ENCODE measurements at regions not wholly inside any gene's neighbourhood (a gene's known extent, or its start where the extent isn't known, plus 50 kb on each side); places are given as distances from the start of the nearest gene placed in this dataset.

GRCh38 chr12:34205401-34205800 is 183.1 kb downstream of the ALG10 start:
- CTCF ChIA-PET: no interaction called here
- POLR2A ChIA-PET (ENCODE audit: unreplicated experiment): no interaction called here
- intact Hi-C loops (cut with micrococcal nuclease; ENCODE audit: unreplicated experiment): no loop called here
- no peak overlapping the region for H3K4me2 ChIP-seq
- no peaks in the 10 kb centered on the region for H3K9me3 ChIP-seq (ENCODE audit: insufficient read depth, low read depth)
- H2AFZ ChIP-seq: no peak overlapping the region
- DNase-seq: no peak
- H3K27me3 ChIP-seq (ENCODE audit: insufficient read depth, low read depth): peaks cover 28% of the 10 kb centered on the region
- no peaks in the 10 kb centered on the region for H3K79me2 ChIP-seq (ENCODE audit: low read depth)
- no peaks in the 10 kb centered on the region for H3F3A ChIP-seq (ENCODE audit: insufficient read depth, low read depth)
- no TSS peak for BruUV-seq (replicated peaks)
- no peak for TF ChIP-seq EZH2 (IDR thresholded peaks at IDR 0.05; ENCODE audit: low read depth)
- TF ChIP-seq CTCF (conservative IDR thresholded peaks at IDR 0.05): no peak
- no peak overlapping the region for H3K27ac ChIP-seq
- H3K4me1 ChIP-seq (replicated peaks; ENCODE audit: insufficient read depth): no peaks in the 10 kb centered on the region
- no peaks in the 10 kb centered on the region for H3K9me2 ChIP-seq (ENCODE audit: insufficient read depth)
- no peaks in the 10 kb centered on the region for H3K36me3 ChIP-seq (ENCODE audit: low read depth)
- H4K20me1 ChIP-seq (ENCODE audit: insufficient read depth): no peaks in the 10 kb centered on the region
- no peak overlapping the region for H3K4me3 ChIP-seq

- DNase-seq: no peak
- no peak overlapping the region for H3K4me3 ChIP-seq
- H3K9me3 ChIP-seq (ENCODE audit: insufficient read depth, low read depth): no peaks in the 10 kb centered on the region
- peaks cover 28% of the 10 kb centered on the region for H3K27me3 ChIP-seq (ENCODE audit: insufficient read depth, low read depth)
- no peaks in the 10 kb centered on the region for H4K20me1 ChIP-seq (ENCODE audit: insufficient read depth)
- no peaks in the 10 kb centered on the region for H3K4me1 ChIP-seq (replicated peaks; ENCODE audit: insufficient read depth)
- no peak overlapping the region for H2AFZ ChIP-seq
- ChIA-PET CTCF (no interaction called here), POLR2A (ENCODE audit: unreplicated experiment) (no interaction called here)
- no peaks in the 10 kb centered on the region for H3F3A ChIP-seq (ENCODE audit: insufficient read depth, low read depth)
- no peaks in the 10 kb centered on the region for H3K9me2 ChIP-seq (ENCODE audit: insufficient read depth)
- H3K79me2 ChIP-seq (ENCODE audit: low read depth): no peaks in the 10 kb centered on the region
- no peak overlapping the region for H3K4me2 ChIP-seq
- H3K36me3 ChIP-seq (ENCODE audit: low read depth): no peaks in the 10 kb centered on the region
- no peak for TF ChIP-seq CTCF (conservative IDR thresholded peaks at IDR 0.05)
- no peak for TF ChIP-seq EZH2 (IDR thresholded peaks at IDR 0.05; ENCODE audit: low read depth)
- intact Hi-C loops (cut with micrococcal nuclease; ENCODE audit: unreplicated experiment): no loop called here
- no peak overlapping the region for H3K27ac ChIP-seq
- no TSS peak for BruUV-seq (replicated peaks)
These were observed 183.9 kb downstream of the ALG10 start for GRCh38 chr12:34206061-34206785.

- H2AFZ ChIP-seq: no peak overlapping the region
- H3K79me2 ChIP-seq (ENCODE audit: low read depth): no peaks in the 10 kb centered on the region
- no peaks in the 10 kb centered on the region for H3F3A ChIP-seq (ENCODE audit: insufficient read depth, low read depth)
- H3K36me3 ChIP-seq (ENCODE audit: low read depth): no peaks in the 10 kb centered on the region
- H3K9me2 ChIP-seq (ENCODE audit: insufficient read depth): no peaks in the 10 kb centered on the region
- no peak overlapping the region for H3K4me2 ChIP-seq
- no peak for DNase-seq
- H3K27me3 ChIP-seq (ENCODE audit: insufficient read depth, low read depth): peaks cover 28% of the 10 kb centered on the region
- TF ChIP-seq EZH2 (IDR thresholded peaks at IDR 0.05; ENCODE audit: low read depth): no peak
- TF ChIP-seq CTCF (conservative IDR thresholded peaks at IDR 0.05): no peak
- H3K9me3 ChIP-seq (ENCODE audit: insufficient read depth, low read depth): no peaks in the 10 kb centered on the region
- H3K4me3 ChIP-seq: no peak overlapping the region
- intact Hi-C loops (cut with micrococcal nuclease; ENCODE audit: unreplicated experiment): no loop called here
- no peaks in the 10 kb centered on the region for H3K4me1 ChIP-seq (replicated peaks; ENCODE audit: insufficient read depth)
- ChIA-PET POLR2A (ENCODE audit: unreplicated experiment) (no interaction called here), CTCF (no interaction called here)
- H3K27ac ChIP-seq: no peak overlapping the region
- no peaks in the 10 kb centered on the region for H4K20me1 ChIP-seq (ENCODE audit: insufficient read depth)
- BruUV-seq (replicated peaks): no TSS peak
These were observed 185.6 kb downstream of the ALG10 start for GRCh38 chr12:34207858-34208257.
